A673 (cell line): ENCODE measurements at regions not wholly inside any gene's neighbourhood (a gene's known extent, or its start where the extent isn't known, plus 50 kb on each side); places are given as distances from the start of the nearest gene placed in this dataset.
"Not testable (repeated sequence)": the region's sequence is repeated elsewhere in the genome, so short reads cannot be mapped to it uniquely, and the experiment has no call there.

Experiments used
- BruUV-seq: library from RNA; stranded (reverse); fragments of 400-500 nt; replicated peaks from 2 replicates; lab custom pipeline; 2021; lab: Mats Ljungman, UMichigan
- CTCF ChIA-PET: fragments of 300-600 bp; sonication (Branson Sonifier 250); formaldehyde crosslinking; loops from one replicate; lab custom pipeline; 2022; ENCODE audit warnings: antibody characterized with exemption; lab: Charles Lee
- POLR2A ChIA-PET: fragments of 300-600 bp; sonication (Branson Sonifier 250); formaldehyde crosslinking; loops from one replicate; lab custom pipeline; 2022; ENCODE audit warnings: antibody characterized with exemption; ENCODE audit not compliant: low non-redundant PET; lab: Charles Lee
- DNase-seq: peaks from one replicate; pipeline ENCODE4 v3.0.0-alpha.2; 2015; ENCODE audit warnings: low spot score
- H3K27ac ChIP-seq: fragments of 200-600 bp; sonication (generic); 2 replicates; pipeline ENCODE4 v1.5.1; 2016; ENCODE audit warnings: mixed run types, low read depth, mild to moderate bottlenecking, mixed read lengths, antibody characterized with exemption, low read length; ENCODE audit not compliant: poor library complexity, severe bottlenecking
- H3K27me3 ChIP-seq: fragments of 200-600 bp; sonication (generic); replicated peaks from 2 replicates; pipeline ENCODE4 v1.6.1; 2017; ENCODE audit warnings: mixed run types, low read depth, mild to moderate bottlenecking, mixed read lengths, antibody characterized with exemption, low read length; ENCODE audit not compliant: insufficient read depth, poor library complexity
- H3K36me3 ChIP-seq: fragments of 200-600 bp; sonication (generic); 2 replicates; pipeline ENCODE4 v1.6.1; 2016; ENCODE audit warnings: mixed run types, mild to moderate bottlenecking, mixed read lengths, antibody characterized with exemption, low read length; ENCODE audit not compliant: insufficient read depth, poor library complexity, severe bottlenecking
- H3K4me1 ChIP-seq: fragments of 200-600 bp; sonication (generic); 2 replicates; pipeline ENCODE4 v1.6.1; 2017; ENCODE audit warnings: mixed run types, mild to moderate bottlenecking, mixed read lengths, antibody characterized with exemption, low read length; ENCODE audit not compliant: insufficient read depth, poor library complexity, severe bottlenecking
- H3K4me3 ChIP-seq: fragments of 200-600 bp; sonication (generic); 2 replicates; pipeline ENCODE4 v1.5.1; 2016; ENCODE audit warnings: low read depth, mixed run types, mild to moderate bottlenecking, mixed read lengths, low read length; ENCODE audit not compliant: poor library complexity, severe bottlenecking
- H3K9me3 ChIP-seq: fragments of 200-600 bp; sonication (generic); 2 replicates; pipeline ENCODE4 v1.6.1; 2016; ENCODE audit warnings: mixed run types, low read depth, mild to moderate bottlenecking, mixed read lengths, antibody characterized with exemption, low read length; ENCODE audit not compliant: poor library complexity, severe bottlenecking
- EZH2 ChIP-seq: fragments of 200-600 bp; sonication (generic); IDR thresholded peaks from 2 replicates; pipeline ENCODE4 v1.6.1; 2017; ENCODE audit warnings: borderline replicate concordance, low read depth, mild to moderate bottlenecking, mixed read lengths, antibody characterized with exemption, low read length; ENCODE audit not compliant: poor library complexity, severe bottlenecking
- intact Hi-C: fragments of 100-400 bp; cut with micrococcal nuclease; formaldehyde crosslinking; loops from one replicate; pipeline ENCODE4 v1.10.0; 2022; ENCODE audit not compliant: unreplicated experiment
- TF ChIP-seq, protein P1 (sequence below): fragments of 300-800, 200-600 bp; sonication (generic); conservative IDR thresholded peaks from 2 replicates; pipeline ENCODE4 v1.5.1; 2017; ENCODE audit warnings: low read depth, mild to moderate bottlenecking, antibody characterized with exemption, low read length, moderate library complexity, mixed read lengths

DNA sequence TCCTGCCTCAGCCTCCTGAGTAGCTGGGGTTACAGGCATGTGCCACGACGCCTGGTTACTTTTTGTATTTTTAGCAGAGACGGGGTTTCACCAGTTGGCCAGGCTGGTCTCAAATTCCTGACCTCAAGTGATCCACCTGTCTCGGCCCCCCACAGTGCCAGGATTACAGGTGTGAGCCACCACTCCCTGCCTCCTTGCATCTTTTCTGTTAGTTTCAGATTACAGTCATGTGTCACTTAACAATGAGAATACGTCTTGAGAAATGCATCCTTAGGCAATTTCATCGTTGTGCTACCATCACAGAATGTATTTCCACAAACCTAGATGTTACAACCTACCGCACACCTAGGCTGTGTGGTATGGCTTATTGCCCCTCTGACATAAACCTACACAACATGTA lies 180.4 kb downstream of the TM9SF2 start:
- Histone ChIP-seq H3K4me1 (peaks cover 27% of the 10 kb centered on the region), H3K27me3 (no peaks in the 10 kb centered on the region), H3K27ac (no peak overlapping the region), H3K9me3 (no peaks in the 10 kb centered on the region), H3K36me3 (no peaks in the 10 kb centered on the region), H3K4me3 (no peak overlapping the region)
- POLR2A ChIA-PET, result interaction anchor here (0.5 kb wide), 1 partner anchor 11 kb away, joined by 3 read pairs; no protein-coding TSS in a partner anchor
- no TSS peak for BruUV-seq
- CTCF ChIA-PET, result no interaction called here
- intact Hi-C loops, result no loop called here
- no peak for DNase-seq
- no peak for TF ChIP-seq EZH2
- TF ChIP-seq, protein P1, sequence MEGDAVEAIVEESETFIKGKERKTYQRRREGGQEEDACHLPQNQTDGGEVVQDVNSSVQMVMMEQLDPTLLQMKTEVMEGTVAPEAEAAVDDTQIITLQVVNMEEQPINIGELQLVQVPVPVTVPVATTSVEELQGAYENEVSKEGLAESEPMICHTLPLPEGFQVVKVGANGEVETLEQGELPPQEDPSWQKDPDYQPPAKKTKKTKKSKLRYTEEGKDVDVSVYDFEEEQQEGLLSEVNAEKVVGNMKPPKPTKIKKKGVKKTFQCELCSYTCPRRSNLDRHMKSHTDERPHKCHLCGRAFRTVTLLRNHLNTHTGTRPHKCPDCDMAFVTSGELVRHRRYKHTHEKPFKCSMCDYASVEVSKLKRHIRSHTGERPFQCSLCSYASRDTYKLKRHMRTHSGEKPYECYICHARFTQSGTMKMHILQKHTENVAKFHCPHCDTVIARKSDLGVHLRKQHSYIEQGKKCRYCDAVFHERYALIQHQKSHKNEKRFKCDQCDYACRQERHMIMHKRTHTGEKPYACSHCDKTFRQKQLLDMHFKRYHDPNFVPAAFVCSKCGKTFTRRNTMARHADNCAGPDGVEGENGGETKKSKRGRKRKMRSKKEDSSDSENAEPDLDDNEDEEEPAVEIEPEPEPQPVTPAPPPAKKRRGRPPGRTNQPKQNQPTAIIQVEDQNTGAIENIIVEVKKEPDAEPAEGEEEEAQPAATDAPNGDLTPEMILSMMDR, result no peak

DNA sequence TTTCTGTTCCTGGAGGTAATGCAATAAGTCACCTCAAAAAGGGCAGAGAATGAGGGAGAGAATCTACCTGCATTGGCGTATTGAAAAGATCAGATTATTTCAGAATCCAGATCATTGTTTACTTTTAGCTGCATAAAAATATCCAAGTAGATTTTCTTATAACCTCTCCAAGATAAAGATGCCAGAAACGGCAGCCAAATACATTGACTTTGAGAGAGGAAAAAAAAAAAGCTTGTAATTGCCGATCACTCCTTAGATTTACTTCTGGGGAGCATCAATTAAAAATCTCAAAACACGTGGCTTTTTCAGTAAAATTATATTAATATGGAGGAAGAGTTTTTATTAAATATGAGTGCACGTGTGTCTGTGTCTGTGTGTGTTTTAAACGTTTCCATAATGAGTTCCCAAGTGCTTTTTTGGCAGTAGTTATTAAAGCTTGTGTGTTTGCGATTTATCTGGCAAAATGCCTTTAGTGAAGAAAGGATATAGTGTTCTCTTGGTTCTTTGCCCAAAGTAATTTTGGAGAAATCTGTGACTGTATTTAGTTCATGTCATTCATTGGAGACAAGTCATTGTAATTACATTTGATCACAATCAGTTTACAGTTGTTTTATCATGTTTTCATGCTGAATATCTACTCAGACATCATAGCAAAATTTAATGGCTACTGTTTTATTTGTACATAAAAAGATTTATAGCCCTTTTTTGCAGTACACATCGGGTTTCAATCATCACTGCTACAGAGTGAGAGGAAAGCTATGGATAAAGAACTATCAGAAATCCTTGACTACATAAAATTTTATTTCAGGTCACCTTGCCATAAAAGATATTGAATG lies 176.1 kb downstream of the TM9SF2 start:
- POLR2A ChIA-PET, result interaction anchor here (0.6 to 0.7 kb wide), 3 partner anchors 9 to 997 kb away, joined by 3 to 7 read pairs (median 4); partner anchors contain the start of gene TMTC4

DNA sequence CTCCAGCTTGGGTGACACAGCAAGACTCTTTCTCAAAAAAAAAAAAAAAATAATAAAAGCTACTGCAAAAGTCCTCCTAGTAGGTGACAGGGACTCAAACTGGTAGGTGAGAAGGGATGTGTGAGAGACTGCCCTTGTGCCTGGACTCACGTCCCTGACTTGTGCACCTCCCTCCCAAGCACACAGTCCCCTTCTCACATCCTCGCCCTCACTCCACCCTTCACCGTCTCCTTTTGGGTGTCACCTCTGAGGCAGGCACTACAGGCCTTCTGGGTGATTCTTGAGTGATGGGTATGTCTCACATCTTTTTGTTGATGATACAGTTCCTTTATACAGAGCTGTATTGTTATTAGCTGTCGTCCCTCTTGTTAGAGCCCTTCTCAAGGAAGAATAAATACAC lies 170.5 kb downstream of the TM9SF2 start:
- no TSS peak for BruUV-seq
- Histone ChIP-seq H3K4me1 (peaks cover 4% of the 10 kb centered on the region), H3K9me3 (no peaks in the 10 kb centered on the region), H3K36me3 (no peaks in the 10 kb centered on the region), H3K27ac (no peak overlapping the region), H3K4me3 (no peak overlapping the region), H3K27me3 (no peaks in the 10 kb centered on the region)
- TF ChIP-seq EZH2, result no peak
- intact Hi-C loops, result no loop called here
- ChIA-PET POLR2A (interaction anchor here (0.7 kb wide), 1 partner anchor 16 kb away, joined by 6 read pairs; no protein-coding TSS in a partner anchor), CTCF (no interaction called here)
- DNase-seq, result no peak

More for the DNA sequence above, 176.1 kb downstream of the TM9SF2 start:
- no peaks in the 10 kb centered on the region for H3K9me3 ChIP-seq
- peak; percentile 80 for DNase-seq
- peak overlapping the region; percentile 18 for H3K27ac ChIP-seq
- peaks cover 23% of the 10 kb centered on the region for H3K4me1 ChIP-seq
- H3K4me3 ChIP-seq, result peak overlapping the region; percentile 14
- H3K36me3 ChIP-seq, result no peaks in the 10 kb centered on the region
- BruUV-seq, result no TSS peak
- CTCF ChIA-PET, result interaction anchor here (1.5 kb wide), 1 partner anchor 10 kb away, joined by 4 read pairs; no protein-coding TSS in a partner anchor
- no peak for TF ChIP-seq EZH2
- TF ChIP-seq, protein P1, result no peak
- no peaks in the 10 kb centered on the region for H3K27me3 ChIP-seq
- intact Hi-C loops, result no loop called here

DNA sequence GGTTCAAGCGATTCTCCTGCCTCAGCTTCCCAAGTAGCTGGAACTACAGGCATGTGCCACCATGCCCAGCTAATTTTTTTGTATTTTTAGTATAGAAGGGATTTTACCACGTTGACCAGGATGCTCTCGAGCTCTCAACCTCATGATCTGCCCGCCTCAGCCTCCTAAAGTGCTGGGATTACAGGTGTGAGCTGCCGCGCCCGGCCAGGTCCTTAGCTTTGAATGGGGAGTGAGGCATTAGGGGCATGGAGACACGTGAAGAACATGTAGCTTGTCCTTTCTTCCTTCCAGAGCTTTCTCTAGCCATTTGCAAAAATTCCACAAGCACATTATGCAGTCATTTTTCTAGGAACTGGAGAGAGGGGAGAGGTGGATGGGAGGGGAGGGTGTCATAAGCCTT lies 167.8 kb downstream of the TM9SF2 start:
- H3K4me1 ChIP-seq, H3K27ac ChIP-seq, H3K4me3 ChIP-seq, H3K27me3 ChIP-seq, DNase-seq, H3K9me3 ChIP-seq, POLR2A ChIA-PET, intact Hi-C loops, H3K36me3 ChIP-seq, BruUV-seq: not testable (repeated sequence)
- CTCF ChIA-PET, result interaction anchor here (0.6 kb wide), 1 partner anchor 282 kb away, joined by 3 read pairs; no protein-coding TSS in a partner anchor
